GM19035 (cell line): ENCODE measurements at regions not wholly inside any gene's neighbourhood (a gene's known extent, or its start where the extent isn't known, plus 50 kb on each side); places are given as distances from the start of the nearest gene placed in this dataset.

Source experiments
- ATAC-seq: cut with Tn5 transposase; IDR thresholded peaks from one replicate; pipeline ENCODE4 v1.9.1; 2021; ENCODE audit not compliant: unreplicated experiment

- ATAC-seq: no peak
Measured at GRCh38 chrX:7233580-7234406, 85.8 kb upstream of the PUDP start.

GRCh38 chrX:7228226-7228625 lies 80.3 kb upstream of the PUDP start:
- no peak for ATAC-seq

GRCh38 chrX:7225338-7225737 lies 77.4 kb upstream of the PUDP start:
- no peak for ATAC-seq

GRCh38 chrX:7223271-7223670 lies 75.3 kb upstream of the PUDP start:
- peak; percentile 49 for ATAC-seq

- no peak for ATAC-seq
Measured at GRCh38 chrX:7220121-7220520, 72.2 kb upstream of the PUDP start.

GRCh38 chrX:7219153-7219705 lies 71.3 kb upstream of the PUDP start:
- peak; percentile 61 for ATAC-seq

GRCh38 chrX:7218321-7219152 lies 70.6 kb upstream of the PUDP start:
- no peak for ATAC-seq

- no peak for ATAC-seq
Measured at GRCh38 chrX:7216981-7217587, 69.1 kb upstream of the PUDP start.

GRCh38 chrX:7215842-7216241 lies 67.9 kb upstream of the PUDP start:
- no peak for ATAC-seq

GRCh38 chrX:7214251-7214650 lies 66.3 kb upstream of the PUDP start:
- no peak for ATAC-seq

GRCh38 chrX:7205037-7205577 lies 57.2 kb upstream of the PUDP start:
- no peak for ATAC-seq

GRCh38 chrX:7204619-7205018 lies 56.7 kb upstream of the PUDP start:
- ATAC-seq: no peak

- no peak for ATAC-seq
Measured at GRCh38 chrX:7202206-7202605, 54.3 kb upstream of the PUDP start.

- no peak for ATAC-seq
Measured at GRCh38 chrX:7201496-7201895, 53.5 kb upstream of the PUDP start.

GRCh38 chrX:7198499-7198898 lies 50.5 kb upstream of the PUDP start:
- ATAC-seq: no peak
